ENCODE measurements at regions not wholly inside any gene's neighbourhood (a gene's known extent, or its start where the extent isn't known, plus 50 kb on each side); places are given as distances from the start of the nearest gene placed in this dataset.

DNA sequence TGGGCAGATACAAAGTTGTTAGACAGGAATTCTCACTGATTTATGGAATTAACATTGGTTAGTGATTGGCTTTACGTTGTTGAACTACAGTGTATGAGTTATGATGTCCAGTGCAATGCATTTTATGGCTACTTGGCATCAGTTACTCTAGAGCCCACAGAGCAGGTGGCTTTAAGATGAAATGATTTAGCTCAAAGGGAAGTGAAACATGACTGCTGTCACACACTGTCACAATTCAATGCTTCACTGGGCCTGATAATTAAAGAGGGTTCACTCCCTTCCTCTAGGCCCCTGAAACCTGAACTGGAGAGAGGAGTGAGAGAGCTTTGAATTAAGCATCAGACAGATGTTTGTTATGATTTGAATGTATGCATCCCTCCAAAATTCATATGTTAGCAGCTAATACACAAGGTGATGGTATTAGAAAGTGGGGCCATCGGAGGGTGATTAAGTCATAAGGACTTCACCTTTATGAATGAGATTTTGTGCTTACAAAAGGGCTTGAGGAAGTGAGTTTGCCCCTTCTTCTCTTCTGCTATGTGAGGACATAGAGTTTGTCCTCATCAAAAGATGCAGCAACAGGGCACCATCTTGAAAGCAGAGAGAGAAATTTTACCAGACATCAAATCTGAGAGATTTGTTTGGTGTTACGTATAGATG lies 175.8 kb upstream of the GRIN2B start:
- no peak overlapping the region for H3K27ac Mint-ChIP-seq
- H3K4me1 Mint-ChIP-seq (ENCODE audit: low read depth): no peaks in the 10 kb centered on the region
- no peaks in the 10 kb centered on the region for H3K27me3 Mint-ChIP-seq (ENCODE audit: low read depth)
- no peaks in the 10 kb centered on the region for H3K9me3 Mint-ChIP-seq (ENCODE audit: insufficient read depth)
- ChIA-PET POLR2A (no interaction called here), CTCF (interaction anchor here (2.0 kb wide), 1 partner anchor 10 kb away, joined by 5 read pairs; no protein-coding TSS in a partner anchor)
- H3K4me3 Mint-ChIP-seq: no peak overlapping the region
- DNase-seq: no peak
- no peak for ATAC-seq
- no peaks in the 10 kb centered on the region for H3K36me3 Mint-ChIP-seq (ENCODE audit: low read depth)

DNA sequence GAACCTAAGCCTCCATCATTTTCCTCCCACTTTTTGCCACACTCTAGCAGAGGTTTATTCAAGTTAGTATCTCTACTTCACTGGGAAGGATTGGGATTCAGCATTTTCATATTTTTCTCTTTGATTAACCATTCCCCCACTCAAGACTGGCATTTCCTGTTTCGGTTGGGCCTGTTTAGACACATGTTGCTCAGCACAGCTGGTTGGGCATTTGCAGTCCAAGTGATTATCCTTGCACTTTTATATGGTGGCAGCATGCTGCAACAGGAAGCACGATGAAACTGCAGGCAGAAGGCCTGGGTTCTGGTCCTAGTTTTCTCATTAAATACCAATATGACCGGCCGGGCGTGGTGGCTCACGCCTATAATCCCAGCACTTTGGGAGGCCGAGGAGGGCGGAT lies 182.9 kb upstream of the GRIN2B start:
- H3K27ac Mint-ChIP-seq: no peak overlapping the region
- DNase-seq (no peak), ATAC-seq (no peak)
- H3K4me1 Mint-ChIP-seq (ENCODE audit: low read depth): no peaks in the 10 kb centered on the region
- H3K9me3 Mint-ChIP-seq (ENCODE audit: insufficient read depth): no peaks in the 10 kb centered on the region
- H3K27me3 Mint-ChIP-seq (ENCODE audit: low read depth): no peaks in the 10 kb centered on the region
- CTCF ChIA-PET: no interaction called here
- H3K36me3 Mint-ChIP-seq (ENCODE audit: low read depth): no peaks in the 10 kb centered on the region
- POLR2A ChIA-PET: no interaction called here
- H3K4me3 Mint-ChIP-seq: no peak overlapping the region

DNA sequence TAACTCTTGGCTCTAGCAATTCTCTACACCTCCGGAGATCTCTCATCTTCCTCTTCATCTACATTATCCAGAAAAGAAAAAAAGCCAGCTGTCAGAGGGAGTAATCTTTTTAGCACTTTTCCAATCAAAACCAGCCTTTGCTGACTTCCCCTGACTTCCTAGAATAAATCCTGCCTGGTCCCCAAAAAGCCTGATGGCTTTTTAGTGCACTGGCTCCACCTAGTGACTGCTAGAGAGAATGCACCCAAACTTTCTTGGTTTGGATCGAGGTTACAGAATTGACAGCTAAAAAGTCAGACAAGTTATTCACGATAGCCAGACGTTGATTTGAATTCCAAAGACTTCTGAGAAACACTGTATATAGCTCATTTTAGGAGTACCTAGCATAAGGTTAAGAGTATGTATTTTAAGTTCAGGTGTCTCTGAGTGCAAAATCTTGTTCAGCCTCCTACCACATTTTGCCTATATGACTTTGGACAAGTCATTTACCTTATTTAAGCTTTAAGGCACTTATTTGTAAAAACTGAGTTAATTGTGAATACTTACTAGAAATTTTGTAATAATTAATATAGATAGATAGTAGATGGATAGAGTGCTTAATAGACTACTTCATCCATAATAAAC lies 185.7 kb upstream of the GRIN2B start:
- Mint-ChIP-seq H3K27me3 (ENCODE audit: low read depth) (no peaks in the 10 kb centered on the region), H3K27ac (no peak overlapping the region), H3K9me3 (ENCODE audit: insufficient read depth) (no peaks in the 10 kb centered on the region), H3K4me1 (ENCODE audit: low read depth) (no peaks in the 10 kb centered on the region), H3K4me3 (no peak overlapping the region), H3K36me3 (ENCODE audit: low read depth) (no peaks in the 10 kb centered on the region)
- CTCF ChIA-PET: interaction anchor here (0.6 to 3.1 kb wide), 23 partner anchors 8 to 911 kb away, joined by 3 to 15 read pairs (median 4); no protein-coding TSS in a partner anchor
- POLR2A ChIA-PET: no interaction called here
- ATAC-seq (no peak), DNase-seq (peak; percentile 50)

DNA sequence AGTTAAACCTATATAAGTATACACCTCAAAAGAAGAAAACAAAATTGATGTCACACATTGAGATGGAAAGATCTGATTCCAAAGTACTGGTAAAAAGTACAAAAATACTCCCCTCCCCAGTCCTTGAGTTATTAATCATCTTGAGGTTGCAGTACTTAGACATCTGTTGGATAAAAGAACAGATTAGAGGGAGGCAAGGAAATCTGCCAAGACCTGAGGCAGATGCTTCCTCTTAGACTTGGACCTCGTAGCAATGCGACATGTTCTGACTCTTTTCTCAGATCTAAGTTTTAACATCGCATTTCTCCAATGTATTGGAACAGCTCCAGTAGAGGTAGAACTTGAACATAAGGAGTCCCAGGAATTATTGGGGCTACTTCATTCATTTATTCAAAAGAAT lies 187.9 kb upstream of the GRIN2B start:
- Mint-ChIP-seq H3K9me3 (ENCODE audit: insufficient read depth) (no peaks in the 10 kb centered on the region), H3K36me3 (ENCODE audit: low read depth) (no peaks in the 10 kb centered on the region), H3K4me3 (no peak overlapping the region), H3K27me3 (ENCODE audit: low read depth) (peaks cover 2% of the 10 kb centered on the region), H3K27ac (no peak overlapping the region), H3K4me1 (ENCODE audit: low read depth) (no peaks in the 10 kb centered on the region)
- CTCF ChIA-PET: no interaction called here
- ATAC-seq: no peak
- no peak for DNase-seq
- POLR2A ChIA-PET: no interaction called here

DNA sequence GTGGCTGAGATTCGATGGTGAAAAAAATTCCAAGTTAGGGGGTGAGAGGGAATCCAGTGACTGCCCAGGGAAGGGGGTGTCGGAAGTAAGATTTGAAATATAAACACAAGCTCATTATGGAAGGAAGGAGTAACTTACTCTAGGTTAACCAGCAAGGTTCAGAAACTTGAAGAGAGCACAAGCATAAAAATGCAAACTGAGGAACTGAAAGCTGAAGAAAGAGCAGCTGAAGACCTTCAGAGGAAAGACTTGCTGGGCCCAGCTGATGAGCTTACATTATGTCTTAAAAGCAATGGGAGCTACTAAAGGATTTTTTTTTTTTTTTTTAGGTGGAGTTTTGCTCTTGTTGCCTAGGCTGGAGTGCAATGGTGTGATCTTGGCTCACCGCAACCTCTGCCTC lies 189.7 kb upstream of the GRIN2B start:
- no peaks in the 10 kb centered on the region for H3K4me1 Mint-ChIP-seq (ENCODE audit: low read depth)
- H3K27ac Mint-ChIP-seq: no peak overlapping the region
- ATAC-seq (no peak), DNase-seq (no peak)
- ChIA-PET CTCF (interaction anchor here (1.2 kb wide), 1 partner anchor 15 kb away, joined by 3 read pairs; no protein-coding TSS in a partner anchor), POLR2A (no interaction called here)
- no peak overlapping the region for H3K4me3 Mint-ChIP-seq
- no peaks in the 10 kb centered on the region for H3K9me3 Mint-ChIP-seq (ENCODE audit: insufficient read depth)
- peaks cover 2% of the 10 kb centered on the region for H3K27me3 Mint-ChIP-seq (ENCODE audit: low read depth)
- H3K36me3 Mint-ChIP-seq (ENCODE audit: low read depth): no peaks in the 10 kb centered on the region

DNA sequence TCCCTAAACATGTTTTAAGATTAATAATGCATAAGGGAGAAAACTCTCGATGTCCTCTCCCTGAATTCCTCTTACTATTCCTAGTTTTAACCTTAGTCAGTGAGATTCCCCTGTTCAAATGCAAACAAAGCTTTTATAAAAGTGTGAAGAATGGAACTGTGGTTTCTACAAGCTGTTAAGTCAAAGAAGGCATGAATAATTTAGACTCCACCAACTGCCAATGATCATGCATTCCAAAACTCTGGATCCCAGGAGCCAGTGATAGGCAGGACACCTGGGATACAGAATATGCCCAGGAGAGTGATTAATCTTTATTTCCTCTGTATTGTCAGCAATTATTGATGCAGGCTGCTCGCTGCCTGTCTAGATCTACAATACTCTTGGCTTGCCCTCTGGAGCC lies 190.3 kb upstream of the ATF7IP start:
- POLR2A ChIA-PET: no interaction called here
- Mint-ChIP-seq H3K27ac (no peak overlapping the region), H3K9me3 (ENCODE audit: insufficient read depth) (no peaks in the 10 kb centered on the region), H3K27me3 (ENCODE audit: low read depth) (peaks cover 2% of the 10 kb centered on the region), H3K4me3 (no peak overlapping the region), H3K36me3 (ENCODE audit: low read depth) (no peaks in the 10 kb centered on the region), H3K4me1 (ENCODE audit: low read depth) (no peaks in the 10 kb centered on the region)
- no peak for ATAC-seq
- no peak for DNase-seq
- CTCF ChIA-PET: interaction anchor here (2.4 kb wide), 1 partner anchor 11 kb away, joined by 9 read pairs; no protein-coding TSS in a partner anchor

DNA sequence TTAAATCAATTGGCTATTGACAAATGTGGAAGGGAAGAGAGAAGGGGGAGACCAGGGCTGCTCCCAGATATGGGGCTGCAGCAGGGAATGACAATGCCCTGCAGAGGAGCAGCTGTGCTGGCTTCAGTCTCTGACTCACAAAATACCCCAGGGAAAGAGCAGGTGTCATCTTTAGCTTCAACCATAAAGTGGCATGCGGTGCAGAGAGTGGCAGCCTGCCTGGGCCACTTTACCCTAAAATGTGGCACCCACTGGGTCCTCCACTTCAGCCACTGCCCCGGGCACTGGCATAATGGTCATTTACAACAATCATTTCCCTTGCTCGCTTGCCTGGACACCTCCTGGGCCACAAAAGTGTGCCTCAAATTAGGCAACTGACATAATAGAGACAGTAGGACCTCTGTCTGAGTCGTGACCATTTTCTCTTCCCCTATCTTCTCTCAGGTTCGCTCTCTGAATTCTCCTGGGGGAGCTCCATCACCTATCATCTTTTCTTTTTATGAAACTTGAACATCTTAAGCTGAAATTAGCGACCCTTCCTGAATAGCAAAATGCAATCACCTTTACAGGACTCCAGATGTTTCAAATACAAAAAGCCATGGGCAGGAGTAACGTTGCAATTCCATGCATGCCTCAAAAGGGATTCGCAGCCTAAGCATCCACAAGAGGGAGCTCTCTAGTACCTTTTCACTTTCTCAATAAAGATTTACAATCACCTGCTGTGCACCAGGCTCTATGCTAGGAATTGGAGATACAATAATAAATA lies 179.9 kb upstream of the ATF7IP start:
- Mint-ChIP-seq H3K27me3 (ENCODE audit: low read depth) (peaks cover 5% of the 10 kb centered on the region), H3K4me3 (no peak overlapping the region), H3K36me3 (ENCODE audit: low read depth) (no peaks in the 10 kb centered on the region), H3K27ac (no peak overlapping the region), H3K4me1 (ENCODE audit: low read depth) (no peaks in the 10 kb centered on the region), H3K9me3 (ENCODE audit: insufficient read depth) (no peaks in the 10 kb centered on the region)
- DNase-seq (peak; percentile 38), ATAC-seq (peak; percentile 44)
- ChIA-PET CTCF (interaction anchor here (0.7 to 2.5 kb wide), 22 partner anchors 11 to 477 kb away, joined by 3 to 16 read pairs (median 4); partner anchors contain the start of gene ATF7IP), POLR2A (no interaction called here)

DNA sequence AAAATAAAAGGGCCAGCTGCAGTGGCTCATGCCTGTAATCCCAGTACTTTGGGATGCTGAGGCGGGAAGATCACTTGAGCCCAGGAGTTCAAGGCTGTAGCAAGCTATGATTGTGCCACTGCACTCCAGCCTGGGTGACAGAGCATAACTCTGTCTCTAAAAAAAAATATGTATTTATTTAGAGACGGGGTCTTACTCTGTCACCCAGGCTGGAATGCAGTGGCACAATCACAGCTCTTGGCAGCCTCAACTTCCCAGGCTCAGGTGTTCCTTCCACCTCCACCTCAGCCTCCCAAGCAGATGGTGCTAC lies 179.3 kb upstream of the ATF7IP start:
- Mint-ChIP-seq H3K9me3 (ENCODE audit: insufficient read depth) (no peaks in the 10 kb centered on the region), H3K36me3 (ENCODE audit: low read depth) (no peaks in the 10 kb centered on the region), H3K4me1 (ENCODE audit: low read depth) (no peaks in the 10 kb centered on the region), H3K4me3 (no peak overlapping the region), H3K27ac (no peak overlapping the region), H3K27me3 (ENCODE audit: low read depth) (peaks cover 5% of the 10 kb centered on the region)
- DNase-seq: no peak
- no peak for ATAC-seq
- ChIA-PET POLR2A (no interaction called here), CTCF (interaction anchor here (0.6 to 2.5 kb wide), 21 partner anchors 10 to 1269 kb away, joined by 3 to 16 read pairs (median 3); partner anchors contain the start of gene ATF7IP)

DNA sequence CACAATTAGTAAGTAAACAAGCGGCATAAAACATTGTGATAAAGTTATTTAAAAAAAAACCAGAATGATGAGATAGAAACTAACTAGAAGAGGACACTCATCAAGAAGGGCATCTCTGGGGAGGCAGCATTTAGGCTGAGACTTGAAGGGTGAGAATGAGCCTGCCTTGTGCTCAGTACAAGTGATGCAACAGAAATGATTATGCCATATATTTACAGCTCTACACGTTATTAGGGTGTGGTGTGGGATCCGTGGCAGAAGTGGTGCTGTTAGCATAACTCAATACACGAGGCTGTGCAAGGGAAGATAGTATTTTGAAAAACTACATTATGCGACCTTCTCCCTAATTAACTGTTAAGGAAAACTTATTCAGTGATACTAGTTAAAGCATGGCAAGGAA lies 178.5 kb upstream of the ATF7IP start:
- Mint-ChIP-seq H3K9me3 (ENCODE audit: insufficient read depth) (no peaks in the 10 kb centered on the region), H3K36me3 (ENCODE audit: low read depth) (no peaks in the 10 kb centered on the region), H3K27ac (no peak overlapping the region), H3K4me3 (no peak overlapping the region), H3K4me1 (ENCODE audit: low read depth) (no peaks in the 10 kb centered on the region), H3K27me3 (ENCODE audit: low read depth) (peaks cover 5% of the 10 kb centered on the region)
- no peak for DNase-seq
- POLR2A ChIA-PET: no interaction called here
- no peak for ATAC-seq
- CTCF ChIA-PET: interaction anchor here (1.9 kb wide), 2 partner anchors 13 to 53 kb away, joined by 6 to 9 read pairs; no protein-coding TSS in a partner anchor

DNA sequence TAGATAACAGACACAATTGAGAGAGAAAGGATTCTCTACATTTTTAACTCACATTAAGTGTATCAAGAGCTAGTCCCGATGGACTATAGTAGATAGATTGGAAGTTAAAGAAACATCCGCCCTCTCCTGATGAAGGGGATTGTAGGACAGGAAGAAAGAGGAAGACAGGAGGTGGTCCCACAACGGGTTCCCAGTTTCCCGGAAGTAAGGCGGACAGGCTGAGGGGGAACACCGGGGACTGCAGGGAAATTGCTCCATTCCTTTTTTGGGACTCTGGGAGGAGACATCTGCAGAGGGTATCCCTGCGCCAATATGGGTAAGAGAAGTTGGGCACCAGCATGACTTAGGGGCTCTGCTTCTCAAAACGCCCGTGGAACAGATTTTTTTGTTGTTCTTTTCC lies 177.5 kb upstream of the ATF7IP start:
- H3K27ac Mint-ChIP-seq: no peak overlapping the region
- CTCF ChIA-PET: no interaction called here
- no peaks in the 10 kb centered on the region for H3K4me1 Mint-ChIP-seq (ENCODE audit: low read depth)

DNA sequence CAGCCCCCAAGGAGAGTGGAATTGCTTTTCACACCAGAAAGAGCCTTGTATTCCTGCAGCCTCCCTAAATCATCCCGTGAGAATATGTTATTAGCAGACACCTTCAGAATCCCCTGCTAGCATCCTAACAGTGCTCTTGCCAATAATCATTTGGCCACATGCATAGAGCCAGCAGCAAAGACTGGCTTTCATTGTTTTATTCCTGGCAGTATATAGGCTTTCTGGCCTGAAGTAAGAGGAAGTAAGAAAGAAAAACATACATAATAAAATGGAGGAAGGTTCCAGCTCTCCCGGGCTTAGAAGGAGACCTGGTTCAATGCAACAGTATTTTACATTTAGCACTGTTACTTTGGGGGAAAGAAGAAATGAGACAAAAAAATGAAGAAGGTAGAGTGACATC lies 176.7 kb upstream of the ATF7IP start:
- H3K9me3 Mint-ChIP-seq (ENCODE audit: insufficient read depth): no peaks in the 10 kb centered on the region
- H3K4me1 Mint-ChIP-seq (ENCODE audit: low read depth): no peaks in the 10 kb centered on the region
- H3K36me3 Mint-ChIP-seq (ENCODE audit: low read depth): no peaks in the 10 kb centered on the region
- ChIA-PET POLR2A (no interaction called here), CTCF (interaction anchor here (1.3 kb wide), 1 partner anchor 22 kb away, joined by 3 read pairs; no protein-coding TSS in a partner anchor)
- no peak for ATAC-seq
- DNase-seq: no peak
- H3K4me3 Mint-ChIP-seq: no peak overlapping the region
- H3K27ac Mint-ChIP-seq: no peak overlapping the region
- peaks cover 3% of the 10 kb centered on the region for H3K27me3 Mint-ChIP-seq (ENCODE audit: low read depth)

More for the DNA sequence above, 177.5 kb upstream of the ATF7IP start:
- DNase-seq (no peak), ATAC-seq (no peak)
- no peaks in the 10 kb centered on the region for H3K36me3 Mint-ChIP-seq (ENCODE audit: low read depth)
- POLR2A ChIA-PET: no interaction called here
- H3K4me3 Mint-ChIP-seq: no peak overlapping the region
- H3K27me3 Mint-ChIP-seq (ENCODE audit: low read depth): peaks cover 3% of the 10 kb centered on the region
- no peaks in the 10 kb centered on the region for H3K9me3 Mint-ChIP-seq (ENCODE audit: insufficient read depth)

DNA sequence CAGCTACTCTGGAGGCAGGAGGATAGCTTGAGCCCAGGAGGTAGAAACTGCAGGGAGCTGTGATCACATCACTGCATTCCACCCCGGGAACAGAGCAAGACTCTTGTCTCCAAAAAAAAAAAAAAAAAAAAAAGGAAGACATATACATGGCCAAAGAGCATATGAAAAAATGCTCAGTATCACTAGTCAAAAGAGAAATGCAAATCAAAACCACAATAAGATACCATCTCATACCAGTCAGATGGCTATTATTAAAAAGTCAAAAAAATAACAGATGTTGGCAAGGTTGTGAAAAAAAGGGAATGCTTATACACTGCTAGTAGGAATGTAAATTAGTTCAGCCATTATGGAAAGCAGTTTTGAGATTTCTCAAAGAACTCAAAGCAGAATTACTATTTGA lies 174.8 kb upstream of the ATF7IP start:
- ATAC-seq (no peak), DNase-seq (no peak)
- H3K4me1 Mint-ChIP-seq (ENCODE audit: low read depth): no peaks in the 10 kb centered on the region
- H3K4me3 Mint-ChIP-seq: no peak overlapping the region
- POLR2A ChIA-PET: no interaction called here
- peaks cover 3% of the 10 kb centered on the region for H3K27me3 Mint-ChIP-seq (ENCODE audit: low read depth)
- CTCF ChIA-PET: no interaction called here
- no peaks in the 10 kb centered on the region for H3K36me3 Mint-ChIP-seq (ENCODE audit: low read depth)
- no peaks in the 10 kb centered on the region for H3K9me3 Mint-ChIP-seq (ENCODE audit: insufficient read depth)
- H3K27ac Mint-ChIP-seq: no peak overlapping the region

All from activated CD8-positive, alpha-beta T cell treated with anti-CD3 and anti-CD28 coated beads, Interleukin-2, amount 10 ng/mL, durations not matched to agents 7 days and 5 days (primary cell).